ENCODE measurements at regions not wholly inside any gene's neighbourhood (a gene's known extent, or its start where the extent isn't known, plus 50 kb on each side); places are given as distances from the start of the nearest gene placed in this dataset.
"Not testable (repeated sequence)": the region's sequence is repeated elsewhere in the genome, so short reads cannot be mapped to it uniquely, and the experiment has no call there.

GRCh38 chr7:10483671-10484070, 490.0 kb upstream of the PHF14 start:
- TF ChIP-seq CTCF (IDR thresholded peaks at IDR 0.05; ENCODE audit: unreplicated experiment) = no peak
- no peaks in the 10 kb centered on the region for H3K9me3 Mint-ChIP-seq (ENCODE audit: unreplicated experiment)
- H3K27me3 Mint-ChIP-seq (ENCODE audit: unreplicated experiment) = no peaks in the 10 kb centered on the region
- no peak for DNase-seq (ENCODE audit: low spot score)
- no peaks in the 10 kb centered on the region for H3K36me3 Mint-ChIP-seq (ENCODE audit: low read depth, unreplicated experiment)
- no peaks in the 10 kb centered on the region for H3K4me1 Mint-ChIP-seq (ENCODE audit: unreplicated experiment)
- H3K4me3 Mint-ChIP-seq (ENCODE audit: unreplicated experiment) = no peak overlapping the region
- H3K27ac Mint-ChIP-seq (ENCODE audit: unreplicated experiment) = no peak overlapping the region

- Mint-ChIP-seq H3K9me3 (ENCODE audit: unreplicated experiment) (no peaks in the 10 kb centered on the region), H3K27me3 (ENCODE audit: unreplicated experiment) (no peaks in the 10 kb centered on the region), H3K27ac (ENCODE audit: unreplicated experiment) (no peak overlapping the region), H3K4me1 (ENCODE audit: unreplicated experiment) (no peaks in the 10 kb centered on the region), H3K4me3 (ENCODE audit: unreplicated experiment) (no peak overlapping the region), H3K36me3 (ENCODE audit: low read depth, unreplicated experiment) (no peaks in the 10 kb centered on the region)
- DNase-seq (ENCODE audit: low spot score) = no peak
- TF ChIP-seq CTCF (IDR thresholded peaks at IDR 0.05; ENCODE audit: unreplicated experiment) = no peak
Measured at GRCh38 chr7:10484767-10485166, 488.9 kb upstream of the PHF14 start.

- not testable (repeated sequence) for H3K4me3 Mint-ChIP-seq (ENCODE audit: unreplicated experiment); H3K36me3 Mint-ChIP-seq (ENCODE audit: low read depth, unreplicated experiment); H3K4me1 Mint-ChIP-seq (ENCODE audit: unreplicated experiment); H3K27me3 Mint-ChIP-seq (ENCODE audit: unreplicated experiment); H3K27ac Mint-ChIP-seq (ENCODE audit: unreplicated experiment); H3K9me3 Mint-ChIP-seq (ENCODE audit: unreplicated experiment); DNase-seq (ENCODE audit: low spot score)
Measured at GRCh38 chr7:10501206-10501884, 472.3 kb upstream of the PHF14 start.

GRCh38 chr7:10507032-10507431, 466.6 kb upstream of the PHF14 start:
- Mint-ChIP-seq H3K4me3 (ENCODE audit: unreplicated experiment) (no peak overlapping the region), H3K9me3 (ENCODE audit: unreplicated experiment) (no peaks in the 10 kb centered on the region), H3K27me3 (ENCODE audit: unreplicated experiment) (no peaks in the 10 kb centered on the region), H3K36me3 (ENCODE audit: low read depth, unreplicated experiment) (no peaks in the 10 kb centered on the region), H3K27ac (ENCODE audit: unreplicated experiment) (no peak overlapping the region), H3K4me1 (ENCODE audit: unreplicated experiment) (no peaks in the 10 kb centered on the region)
- no peak for DNase-seq (ENCODE audit: low spot score)
- no peak for TF ChIP-seq CTCF (IDR thresholded peaks at IDR 0.05; ENCODE audit: unreplicated experiment)

- Mint-ChIP-seq H3K9me3 (ENCODE audit: unreplicated experiment) (no peaks in the 10 kb centered on the region), H3K4me1 (ENCODE audit: unreplicated experiment) (no peaks in the 10 kb centered on the region), H3K36me3 (ENCODE audit: low read depth, unreplicated experiment) (no peaks in the 10 kb centered on the region), H3K27ac (ENCODE audit: unreplicated experiment) (no peak overlapping the region), H3K4me3 (ENCODE audit: unreplicated experiment) (no peak overlapping the region), H3K27me3 (ENCODE audit: unreplicated experiment) (peaks cover 1% of the 10 kb centered on the region)
- TF ChIP-seq CTCF (IDR thresholded peaks at IDR 0.05; ENCODE audit: unreplicated experiment) = no peak
- no peak for DNase-seq (ENCODE audit: low spot score)
Measured at GRCh38 chr7:10521306-10521705, 452.4 kb upstream of the PHF14 start.

- not testable (repeated sequence) for H3K27ac Mint-ChIP-seq (ENCODE audit: unreplicated experiment); H3K36me3 Mint-ChIP-seq (ENCODE audit: low read depth, unreplicated experiment); H3K9me3 Mint-ChIP-seq (ENCODE audit: unreplicated experiment); DNase-seq (ENCODE audit: low spot score); H3K27me3 Mint-ChIP-seq (ENCODE audit: unreplicated experiment); H3K4me1 Mint-ChIP-seq (ENCODE audit: unreplicated experiment); H3K4me3 Mint-ChIP-seq (ENCODE audit: unreplicated experiment)
Measured at GRCh38 chr7:10533429-10533828, 440.2 kb upstream of the PHF14 start.

All from endothelial cell (in vitro differentiated cells).